ENCODE measurements at regions not wholly inside any gene's neighbourhood (a gene's known extent, or its start where the extent isn't known, plus 50 kb on each side); places are given as distances from the start of the nearest gene placed in this dataset.

DNA sequence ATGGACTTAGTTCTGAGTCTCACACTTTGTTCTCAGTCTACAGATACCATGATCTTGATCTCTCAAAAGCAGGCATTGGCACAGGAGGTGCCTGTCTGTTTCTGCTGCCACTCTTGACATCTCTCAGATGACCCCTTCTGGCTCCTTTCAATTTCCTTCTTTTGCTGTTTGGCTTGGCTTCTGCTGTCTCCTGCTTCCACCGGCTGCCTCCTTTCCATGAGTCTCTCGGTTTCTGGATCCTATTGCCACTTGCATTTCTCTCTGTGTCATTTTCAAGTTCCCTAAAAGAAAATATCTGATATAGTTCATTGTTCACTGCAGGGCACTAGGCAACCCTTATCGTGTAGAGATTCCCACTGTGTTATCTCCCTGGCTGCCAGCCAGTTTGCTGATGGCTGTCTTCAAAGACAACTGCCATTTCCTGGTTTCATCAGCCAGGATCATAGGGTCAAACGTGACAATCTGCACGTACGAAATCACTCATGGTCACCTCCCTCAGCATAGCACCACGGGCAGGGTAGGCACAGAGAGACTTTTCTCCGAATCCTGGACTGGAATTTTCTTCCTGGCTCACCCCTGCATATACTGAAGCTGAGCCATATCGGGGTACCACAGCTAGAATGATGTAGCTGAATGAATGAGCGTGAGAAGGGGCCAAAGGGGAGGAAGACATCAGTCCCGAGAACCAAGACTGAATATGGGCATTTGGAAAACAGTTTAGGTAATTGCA is 144.6 kb upstream of the TMEM170B start:
- TF ChIP-seq, protein P1, sequence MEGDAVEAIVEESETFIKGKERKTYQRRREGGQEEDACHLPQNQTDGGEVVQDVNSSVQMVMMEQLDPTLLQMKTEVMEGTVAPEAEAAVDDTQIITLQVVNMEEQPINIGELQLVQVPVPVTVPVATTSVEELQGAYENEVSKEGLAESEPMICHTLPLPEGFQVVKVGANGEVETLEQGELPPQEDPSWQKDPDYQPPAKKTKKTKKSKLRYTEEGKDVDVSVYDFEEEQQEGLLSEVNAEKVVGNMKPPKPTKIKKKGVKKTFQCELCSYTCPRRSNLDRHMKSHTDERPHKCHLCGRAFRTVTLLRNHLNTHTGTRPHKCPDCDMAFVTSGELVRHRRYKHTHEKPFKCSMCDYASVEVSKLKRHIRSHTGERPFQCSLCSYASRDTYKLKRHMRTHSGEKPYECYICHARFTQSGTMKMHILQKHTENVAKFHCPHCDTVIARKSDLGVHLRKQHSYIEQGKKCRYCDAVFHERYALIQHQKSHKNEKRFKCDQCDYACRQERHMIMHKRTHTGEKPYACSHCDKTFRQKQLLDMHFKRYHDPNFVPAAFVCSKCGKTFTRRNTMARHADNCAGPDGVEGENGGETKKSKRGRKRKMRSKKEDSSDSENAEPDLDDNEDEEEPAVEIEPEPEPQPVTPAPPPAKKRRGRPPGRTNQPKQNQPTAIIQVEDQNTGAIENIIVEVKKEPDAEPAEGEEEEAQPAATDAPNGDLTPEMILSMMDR (conservative IDR thresholded peaks at IDR 0.05; ENCODE audit: low read depth, low read length), result no peak
- TF ChIP-seq SMC3 (IDR thresholded peaks at IDR 0.05; ENCODE audit: low read depth, low read length), result no peak
- no peak for TF ChIP-seq POLR2A (IDR thresholded peaks at IDR 0.05; ENCODE audit: low read depth, low read length)
- no peak for TF ChIP-seq CEBPB (IDR thresholded peaks at IDR 0.05; ENCODE audit: low read depth, low read length)
- TF ChIP-seq, protein P2, sequence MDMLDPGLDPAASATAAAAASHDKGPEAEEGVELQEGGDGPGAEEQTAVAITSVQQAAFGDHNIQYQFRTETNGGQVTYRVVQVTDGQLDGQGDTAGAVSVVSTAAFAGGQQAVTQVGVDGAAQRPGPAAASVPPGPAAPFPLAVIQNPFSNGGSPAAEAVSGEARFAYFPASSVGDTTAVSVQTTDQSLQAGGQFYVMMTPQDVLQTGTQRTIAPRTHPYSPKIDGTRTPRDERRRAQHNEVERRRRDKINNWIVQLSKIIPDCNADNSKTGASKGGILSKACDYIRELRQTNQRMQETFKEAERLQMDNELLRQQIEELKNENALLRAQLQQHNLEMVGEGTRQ (IDR thresholded peaks at IDR 0.05; ENCODE audit: low read depth, low read length), result no peak
- TF ChIP-seq RAD21 (IDR thresholded peaks at IDR 0.05; ENCODE audit: low read length), result no peak
- no peak for TF ChIP-seq CHD1 (IDR thresholded peaks at IDR 0.05; ENCODE audit: low read depth, low read length)
- TF ChIP-seq, protein P3, sequence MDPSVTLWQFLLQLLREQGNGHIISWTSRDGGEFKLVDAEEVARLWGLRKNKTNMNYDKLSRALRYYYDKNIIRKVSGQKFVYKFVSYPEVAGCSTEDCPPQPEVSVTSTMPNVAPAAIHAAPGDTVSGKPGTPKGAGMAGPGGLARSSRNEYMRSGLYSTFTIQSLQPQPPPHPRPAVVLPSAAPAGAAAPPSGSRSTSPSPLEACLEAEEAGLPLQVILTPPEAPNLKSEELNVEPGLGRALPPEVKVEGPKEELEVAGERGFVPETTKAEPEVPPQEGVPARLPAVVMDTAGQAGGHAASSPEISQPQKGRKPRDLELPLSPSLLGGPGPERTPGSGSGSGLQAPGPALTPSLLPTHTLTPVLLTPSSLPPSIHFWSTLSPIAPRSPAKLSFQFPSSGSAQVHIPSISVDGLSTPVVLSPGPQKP (IDR thresholded peaks at IDR 0.05; ENCODE audit: borderline replicate concordance, low read depth, low read length), result no peak
- no peak for TF ChIP-seq MAFK (IDR thresholded peaks at IDR 0.05; ENCODE audit: low read depth, low read length)
- no peak for TF ChIP-seq MXI1 (IDR thresholded peaks at IDR 0.05; ENCODE audit: borderline replicate concordance, low read depth, low read length)
- no peak for TF ChIP-seq FOS (IDR thresholded peaks at IDR 0.05; ENCODE audit: low read depth, low read length)
- peak; percentile 56; the same call in 1 of the 2 replicates for TF ChIP-seq BHLHE40 (IDR thresholded peaks at IDR 0.05; ENCODE audit: low read depth, low read length)
- TF ChIP-seq MAZ (IDR thresholded peaks at IDR 0.05; ENCODE audit: borderline replicate concordance, low read depth, low read length), result no peak
